Keratinocyte (primary cell): ENCODE measurements at regions not wholly inside any gene's neighbourhood (a gene's known extent, or its start where the extent isn't known, plus 50 kb on each side); places are given as distances from the start of the nearest gene placed in this dataset.

Experiments used
- DNase-seq: peaks from one replicate; pipeline ENCODE4 v3.0.0-alpha.2; 2011; ENCODE audit warnings: low read depth, missing footprints, low spot score
- FAIRE-seq: peaks from 2 replicates; lab custom pipeline; 2011; peaks lifted over from hg19 to GRCh38; lab: Jason Lieb, UNC
- H2AFZ ChIP-seq: 2 replicates; pipeline ENCODE4 v1.6.0; 2012; ENCODE audit warnings: low read length, control low read depth, inconsistent platforms; ENCODE audit not compliant: control insufficient read depth
- H3K27ac ChIP-seq: 2 replicates; pipeline ENCODE4 v1.5.1; 2011; ENCODE audit warnings: low read length; ENCODE audit not compliant: control insufficient read depth, insufficient read depth
- H3K27me3 ChIP-seq: 3 replicates; pipeline ENCODE4 v1.6.0; 2011; ENCODE audit warnings: low read length; ENCODE audit not compliant: control insufficient read depth, insufficient read depth; ENCODE audit errors: extremely low read depth
- H3K36me3 ChIP-seq, 2 experiments: 2 replicates in 1 of 2; 3 replicates in 1 of 2; pipeline ENCODE4 v1.5.1; 2011; ENCODE audit warnings: low read length in 2 of 2, mild to moderate bottlenecking in 1 of 2; ENCODE audit not compliant: control insufficient read depth in 2 of 2, insufficient read depth in 2 of 2; ENCODE audit errors: extremely low read depth in 1 of 2
- H3K4me1 ChIP-seq: 3 replicates; pipeline ENCODE4 v1.5.1; 2011; ENCODE audit warnings: low read length; ENCODE audit not compliant: control insufficient read depth, insufficient read depth; ENCODE audit errors: extremely low read depth
- H3K4me2 ChIP-seq: 3 replicates; pipeline ENCODE4 v1.6.0; 2011; ENCODE audit warnings: low read depth, low read length; ENCODE audit not compliant: control insufficient read depth, insufficient read depth; ENCODE audit errors: extremely low read depth
- H3K4me3 ChIP-seq, 3 experiments: fragments of 200-600 bp in 1 of 3; sonication (generic) in 1 of 3; 2 replicates in 2 of 3; 3 replicates in 1 of 3; pipeline ENCODE4 v1.5.1; 2011 to 2016; ENCODE audit warnings: low read length in 3 of 3, mild to moderate bottlenecking in 3 of 3, control low read depth in 2 of 3, inconsistent platforms in 1 of 3, low read depth in 1 of 3, mixed read lengths in 1 of 3, mixed run types in 1 of 3, moderate library complexity in 1 of 3; ENCODE audit not compliant: control insufficient read depth in 2 of 3, insufficient read depth in 2 of 3; ENCODE audit errors: extremely low read depth in 1 of 3
- H3K79me2 ChIP-seq: 2 replicates; pipeline ENCODE4 v1.6.0; 2012; ENCODE audit warnings: low read length; ENCODE audit not compliant: control insufficient read depth, insufficient read depth
- H3K9ac ChIP-seq: 3 replicates; pipeline ENCODE4 v1.6.0; 2011; ENCODE audit warnings: low read length; ENCODE audit not compliant: control insufficient read depth, insufficient read depth; ENCODE audit errors: extremely low read depth
- H3K9me1 ChIP-seq: 3 replicates; pipeline ENCODE4 v1.6.0; 2011; ENCODE audit warnings: low read length; ENCODE audit not compliant: control insufficient read depth, insufficient read depth; ENCODE audit errors: extremely low read depth
- H3K9me3 ChIP-seq: 2 replicates; pipeline ENCODE4 v1.5.1; 2012; ENCODE audit warnings: low read depth, low read length; ENCODE audit not compliant: control insufficient read depth
- H4K20me1 ChIP-seq: 3 replicates; pipeline ENCODE4 v1.6.0; 2011; ENCODE audit warnings: low read length; ENCODE audit not compliant: control insufficient read depth, insufficient read depth; ENCODE audit errors: extremely low read depth
- EZH2 ChIP-seq: IDR thresholded peaks from one replicate; pipeline ENCODE4 v1.6.1; 2012; ENCODE audit warnings: inconsistent platforms, mild to moderate bottlenecking, low read length, moderate library complexity
- dilution Hi-C: fragments of 300-500 bp; cut with MboI; formaldehyde crosslinking; loops from one replicate; pipeline ENCODE4 v1.7.0; 2020; ENCODE audit warnings: low sequenced_read_pairs; ENCODE audit not compliant: extremely low pct_ligation_motif_present
- TF ChIP-seq, protein P1 (sequence below), 3 experiments: IDR thresholded peaks in 1 of 3; conservative IDR thresholded peaks in 1 of 3; optimal IDR thresholded peaks in 1 of 3; 2 replicates in 2 of 3; 3 replicates in 1 of 3; pipeline versions ENCODE3 to v1.5.1; 2011; ENCODE audit warnings: low read length in 3 of 3, mild to moderate bottlenecking in 3 of 3, moderate library complexity in 2 of 3, control low read depth in 1 of 3, inconsistent platforms in 1 of 3; ENCODE audit not compliant: insufficient read depth in 2 of 3; ENCODE audit errors: extremely low read depth in 1 of 3

DNA sequence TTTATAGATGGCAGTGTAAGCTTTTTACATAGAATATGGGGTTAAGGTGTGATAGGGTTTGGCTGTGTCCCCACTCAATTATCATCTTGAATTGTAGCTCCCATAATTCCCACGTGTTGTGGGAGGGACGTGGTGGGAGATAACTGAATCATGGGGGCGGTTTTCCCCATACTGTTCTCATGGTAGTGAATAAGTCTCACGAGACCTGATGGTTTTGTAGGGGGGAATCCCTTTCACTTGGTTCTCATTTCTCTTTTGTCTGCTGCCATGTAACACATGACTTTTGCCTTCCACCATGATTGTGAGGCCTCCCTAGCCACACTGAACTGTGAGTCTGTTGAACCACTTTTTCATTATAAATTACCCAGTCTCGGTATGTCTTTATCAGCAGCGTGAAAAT lies 290.3 kb upstream of the B3GALT2 start:
- no peaks in the 10 kb centered on the region for H3K27me3 ChIP-seq
- H3K4me1 ChIP-seq: no peaks in the 10 kb centered on the region
- no peak overlapping the region for H3K27ac ChIP-seq
- H3K79me2 ChIP-seq: no peaks in the 10 kb centered on the region
- H3K9me1 ChIP-seq: no peaks in the 10 kb centered on the region
- no peak for DNase-seq
- FAIRE-seq: no peak
- no peaks in the 10 kb centered on the region for H3K9me3 ChIP-seq
- no peak overlapping the region for H3K4me3 ChIP-seq
- H3K9ac ChIP-seq: no peak overlapping the region
- TF ChIP-seq, protein P1, sequence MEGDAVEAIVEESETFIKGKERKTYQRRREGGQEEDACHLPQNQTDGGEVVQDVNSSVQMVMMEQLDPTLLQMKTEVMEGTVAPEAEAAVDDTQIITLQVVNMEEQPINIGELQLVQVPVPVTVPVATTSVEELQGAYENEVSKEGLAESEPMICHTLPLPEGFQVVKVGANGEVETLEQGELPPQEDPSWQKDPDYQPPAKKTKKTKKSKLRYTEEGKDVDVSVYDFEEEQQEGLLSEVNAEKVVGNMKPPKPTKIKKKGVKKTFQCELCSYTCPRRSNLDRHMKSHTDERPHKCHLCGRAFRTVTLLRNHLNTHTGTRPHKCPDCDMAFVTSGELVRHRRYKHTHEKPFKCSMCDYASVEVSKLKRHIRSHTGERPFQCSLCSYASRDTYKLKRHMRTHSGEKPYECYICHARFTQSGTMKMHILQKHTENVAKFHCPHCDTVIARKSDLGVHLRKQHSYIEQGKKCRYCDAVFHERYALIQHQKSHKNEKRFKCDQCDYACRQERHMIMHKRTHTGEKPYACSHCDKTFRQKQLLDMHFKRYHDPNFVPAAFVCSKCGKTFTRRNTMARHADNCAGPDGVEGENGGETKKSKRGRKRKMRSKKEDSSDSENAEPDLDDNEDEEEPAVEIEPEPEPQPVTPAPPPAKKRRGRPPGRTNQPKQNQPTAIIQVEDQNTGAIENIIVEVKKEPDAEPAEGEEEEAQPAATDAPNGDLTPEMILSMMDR (optimal IDR thresholded peaks at IDR 0.05 in 1 of 3, IDR thresholded peaks at IDR 0.05 in 1 of 3, conservative IDR thresholded peaks at IDR 0.05 in 1 of 3; ENCODE audit: extremely low read depth in 1 of 3, insufficient read depth in 2 of 3, low read length in 3 of 3): no peak
- TF ChIP-seq EZH2: no peak
- H2AFZ ChIP-seq: no peak overlapping the region
- H3K4me2 ChIP-seq: no peak overlapping the region
- H3K36me3 ChIP-seq: no peaks in the 10 kb centered on the region
- dilution Hi-C loops: no loop called here
- H4K20me1 ChIP-seq: no peaks in the 10 kb centered on the region

DNA sequence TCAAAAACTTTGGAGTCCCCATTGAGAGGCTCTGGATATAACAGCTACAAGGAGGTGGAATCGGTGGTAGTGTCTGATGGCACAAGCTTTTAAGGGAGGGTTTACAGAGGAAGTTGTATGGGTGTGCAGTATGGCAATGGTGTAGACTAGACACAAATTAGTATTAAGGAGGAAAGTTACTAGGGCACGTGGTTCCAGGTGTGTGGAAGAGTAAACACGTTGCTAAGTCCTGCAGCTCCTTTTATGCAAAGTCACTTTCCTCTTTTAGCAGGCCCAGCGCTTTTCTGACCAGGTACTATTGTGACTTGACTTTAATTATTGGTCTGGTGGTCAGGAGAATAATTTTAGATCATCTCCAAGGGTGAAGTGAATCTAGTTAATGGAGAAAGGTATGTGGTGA lies 287.5 kb upstream of the B3GALT2 start:
- DNase-seq (no peak), FAIRE-seq (no peak)
- Histone ChIP-seq H3K36me3 (no peaks in the 10 kb centered on the region), H3K9me1 (no peaks in the 10 kb centered on the region), H2AFZ (no peak overlapping the region), H3K27ac (no peak overlapping the region), H3K9me3 (no peaks in the 10 kb centered on the region), H3K4me1 (no peaks in the 10 kb centered on the region), H4K20me1 (no peaks in the 10 kb centered on the region), H3K9ac (no peak overlapping the region), H3K4me3 (no peak overlapping the region), H3K4me2 (no peak overlapping the region), H3K27me3 (no peaks in the 10 kb centered on the region), H3K79me2 (no peaks in the 10 kb centered on the region)
- dilution Hi-C loops: no loop called here
- TF ChIP-seq, protein P1 (optimal IDR thresholded peaks at IDR 0.05 in 1 of 3, IDR thresholded peaks at IDR 0.05 in 1 of 3, conservative IDR thresholded peaks at IDR 0.05 in 1 of 3; ENCODE audit: extremely low read depth in 1 of 3, insufficient read depth in 2 of 3, low read length in 3 of 3): no peak
